K562 (cell line): ENCODE measurements at regions not wholly inside any gene's neighbourhood (a gene's known extent, or its start where the extent isn't known, plus 50 kb on each side); places are given as distances from the start of the nearest gene placed in this dataset.

ENCODE experiments used
- ATAC-seq: fragments of 200-7000 bp; cut with Tn5 transposase; 3 replicates; pipeline ENCODE4 v1.9.1; 2020; ENCODE audit warnings: moderate library complexity
- BruUV-seq: library from RNA; stranded (reverse); fragments of 400-500 nt; replicated peaks from 2 replicates; lab custom pipeline; 2021; lab: Mats Ljungman, UMichigan
- CTCF ChIA-PET: fragments of 300-600 bp; formaldehyde crosslinking; extraction: SDS; loops from one replicate; lab custom pipeline; 2021; ENCODE audit warnings: low intra/inter-chr PET ratio; lab: Yijun Ruan, JAX
- POLR2A ChIA-PET: fragments of 300-600, 350-650 bp; sonication (Branson Sonifier 250); formaldehyde crosslinking; extraction: SDS; loops from one replicate; lab custom pipeline; 2021; ENCODE audit warnings: antibody characterized with exemption, inconsistent platforms; lab: Yijun Ruan, JAX
- DNase-seq, 4 experiments: peaks; one replicate each; pipeline versions ENCODE4 v3.0.0 to v3.0.0-alpha.2; 2011 to 2018; ENCODE audit warnings: low spot score in 3 of 4, mixed read lengths in 3 of 4; ENCODE audit errors: extremely low read depth in 1 of 4
- FAIRE-seq: peaks from 2 replicates; lab custom pipeline; 2011; peaks lifted over from hg19 to GRCh38; lab: Jason Lieb, UNC
- H2AFZ ChIP-seq: 2 replicates; pipeline ENCODE4 v1.6.0; 2011; ENCODE audit warnings: low read depth, low read length, control low read depth, inconsistent platforms
- H3K27ac ChIP-seq: fragments of 200-600 bp; 3 replicates; pipeline ENCODE4 v1.8.0; 2011; ENCODE audit warnings: low read depth, mild to moderate bottlenecking, control low read depth, inconsistent platforms, low read length, moderate library complexity, mixed read lengths; ENCODE audit errors: extremely low read depth
- H3K27me3 ChIP-seq, 2 experiments: fragments of 300-600 bp in 1 of 2; 2 replicates in 1 of 2; 3 replicates in 1 of 2; pipeline versions ENCODE4 v1.6.0 to v1.8.0; 2011; ENCODE audit warnings: inconsistent platforms in 2 of 2, low read length in 2 of 2, mild to moderate bottlenecking in 1 of 2, mixed read lengths in 1 of 2, moderate library complexity in 1 of 2; ENCODE audit not compliant: control insufficient read depth in 2 of 2, insufficient read depth in 2 of 2
- H3K36me3 ChIP-seq: fragments of 300-600 bp; 3 replicates; pipeline ENCODE4 v1.8.0; 2011; ENCODE audit warnings: mild to moderate bottlenecking, low read length, inconsistent platforms; ENCODE audit not compliant: control insufficient read depth, insufficient read depth
- H3K4me1 ChIP-seq, 2 experiments: fragments of 200-600 bp in 1 of 2; replicated peaks in 1 of 2; 2 replicates in 1 of 2; 3 replicates in 1 of 2; pipeline versions ENCODE4 v1.5.1 to v1.8.0; 2011; ENCODE audit warnings: inconsistent platforms in 2 of 2, low read length in 2 of 2, mild to moderate bottlenecking in 1 of 2, mixed read lengths in 1 of 2, moderate library complexity in 1 of 2; ENCODE audit not compliant: control insufficient read depth in 2 of 2, insufficient read depth in 2 of 2
- H3K4me2 ChIP-seq: 2 replicates; pipeline ENCODE4 v1.6.1; 2011; ENCODE audit warnings: low read length, control low read depth, inconsistent platforms, mixed read lengths; ENCODE audit not compliant: insufficient read depth
- H3K4me3 ChIP-seq: fragments of 200-600 bp; sonication (generic), shearing (Covaris generic); 2 replicates; pipeline ENCODE4 v1.5.1; 2016; ENCODE audit warnings: control low read depth, inconsistent platforms
- H3K79me2 ChIP-seq: fragments of 200-600 bp; 3 replicates; pipeline ENCODE4 v1.8.0; 2011; ENCODE audit warnings: low read length, inconsistent platforms; ENCODE audit not compliant: control insufficient read depth, insufficient read depth
- H3K9ac ChIP-seq, 2 experiments: 2 replicates each; pipeline versions ENCODE4 v1.6.0 to v1.6.1; 2011; ENCODE audit warnings: low read depth in 2 of 2, low read length in 2 of 2, control low read depth in 1 of 2, inconsistent platforms in 1 of 2, mild to moderate bottlenecking in 1 of 2, mixed read lengths in 1 of 2; ENCODE audit not compliant: insufficient read depth in 1 of 2
- H3K9me1 ChIP-seq: one replicate; pipeline ENCODE4 v1.6.0; 2011; ENCODE audit warnings: inconsistent platforms, mild to moderate bottlenecking, low read length, moderate library complexity; ENCODE audit not compliant: control insufficient read depth, insufficient read depth
- H3K9me3 ChIP-seq: replicated peaks from 2 replicates; pipeline ENCODE4 v1.5.1; 2011; ENCODE audit warnings: low read depth, low read length, inconsistent platforms; ENCODE audit not compliant: control insufficient read depth, insufficient read depth
- H4K20me1 ChIP-seq: replicated peaks from 2 replicates; pipeline ENCODE4 v1.6.1; 2011; ENCODE audit warnings: low read length, inconsistent platforms, mixed read lengths; ENCODE audit not compliant: control insufficient read depth, insufficient read depth
- ARID4B ChIP-seq: sonication (generic); formaldehyde crosslinking; IDR thresholded peaks from 2 replicates; pipeline ENCODE4 v1.8.0; 2022; ENCODE audit warnings: mild to moderate bottlenecking, missing genetic modification reagents
- EGR1 ChIP-seq: fragments of 450-650 bp; conservative IDR thresholded peaks from 2 replicates; pipeline ENCODE4 v1.6.1; 2017; ENCODE audit warnings: mild to moderate bottlenecking
- MCM2 ChIP-seq: fragments of 450-650 bp; IDR thresholded peaks from 2 replicates; pipeline ENCODE4 v1.6.1; 2017; ENCODE audit warnings: low read depth, mild to moderate bottlenecking
- MNT ChIP-seq, 2 experiments: fragments of 450-650 bp; conservative IDR thresholded peaks; 2 replicates each; pipeline ENCODE4 v1.6.1; 2017; ENCODE audit warnings: mild to moderate bottlenecking in 2 of 2, moderate library complexity in 2 of 2
- PHF21A ChIP-seq: fragments of 450-650 bp; IDR thresholded peaks from 2 replicates; pipeline ENCODE4 v1.6.1; 2017; ENCODE audit warnings: low read depth, borderline replicate concordance
- SIRT6 ChIP-seq: IDR thresholded peaks from one replicate; pipeline ENCODE4 v1.6.1; 2012; ENCODE audit warnings: low read depth, mild to moderate bottlenecking, control low read depth, inconsistent platforms, low read length, moderate library complexity
- SP1 ChIP-seq: sonication (generic); formaldehyde crosslinking; IDR thresholded peaks from 2 replicates; pipeline ENCODE4 v1.8.1; 2022; ENCODE audit warnings: mild to moderate bottlenecking, missing genetic modification reagents
- STAT6 ChIP-seq: sonication (generic); formaldehyde crosslinking; IDR thresholded peaks from 2 replicates; pipeline ENCODE4 v1.8.1; 2023; ENCODE audit warnings: mild to moderate bottlenecking, missing genetic modification reagents
- ZNF277 ChIP-seq: fragments of 250-450 bp; sonication (Bioruptor Pico); IDR thresholded peaks from 2 replicates; pipeline ENCODE4 v1.8.0; 2022; ENCODE audit warnings: inconsistent platforms, mild to moderate bottlenecking, moderate library complexity, borderline replicate concordance
- ZNF699 ChIP-seq: fragments of 250-450 bp; sonication (Bioruptor Pico); IDR thresholded peaks from 2 replicates; pipeline ENCODE4 v1.8.0; 2021; ENCODE audit warnings: mild to moderate bottlenecking, moderate library complexity; ENCODE audit not compliant: insufficient replicate concordance
- WGBS: fragments of 100-300 bp; shearing (Covaris generic); methylation state at CpG from one replicate; pipeline ENCODE4 v1.1.6; 2016; ENCODE audit warnings: low coverage, mixed read lengths; ENCODE audit not compliant: insufficient coverage; ENCODE audit errors: missing lambda C conversion rate; 5-methylcytosine and 5-hydroxymethylcytosine counted together
- in situ Hi-C: fragments of 300-500 bp; cut with MboI; formaldehyde crosslinking; loops from 4 replicates; pipeline ENCODE4 v1.15.0; 2018; ENCODE audit warnings: inconsistent platforms, mixed read lengths
- intact Hi-C: fragments of 100-400 bp; cut with micrococcal nuclease; formaldehyde crosslinking; loops from 2 replicates; pipeline ENCODE4 v1.14.2; 2022

- no peaks in the 10 kb centered on the region for H3K9me3 ChIP-seq
- H2AFZ ChIP-seq: no peak overlapping the region
- no peaks in the 10 kb centered on the region for H3K79me2 ChIP-seq
- ChIA-PET CTCF (no interaction called here), POLR2A (no interaction called here)
- FAIRE-seq (no peak), ATAC-seq (no peak), DNase-seq (no peak)
- peaks cover 0 to 7% of the 10 kb centered on the region in 2 experiments; a peak in 2 of 5 replicates for H3K4me1 ChIP-seq
- 18% methylated on average over 1 of the region's 1 CpG for WGBS
- intact Hi-C loops (no loop called here), in situ Hi-C loops (no loop called here)
- no peak overlapping the region for H3K27ac ChIP-seq
- H3K4me2 ChIP-seq: no peak overlapping the region
- BruUV-seq: no TSS peak
- H3K36me3 ChIP-seq: no peaks in the 10 kb centered on the region
- no peaks in the 10 kb centered on the region for H4K20me1 ChIP-seq
- no peak overlapping the region for H3K9ac ChIP-seq
- H3K4me3 ChIP-seq: no peak overlapping the region
- H3K27me3 ChIP-seq: peaks cover 2 to 34% of the 10 kb centered on the region in 2 experiments; a peak in 2 of 5 replicates
- H3K9me1 ChIP-seq: no peaks in the 10 kb centered on the region
- TF ChIP-seq PHF21A (no peak), MCM2 (no peak), SIRT6 (no peak), ZNF277 (CRISPR knock-in tag) (no peak), SP1 (CRISPR knock-in tag) (no peak), STAT6 (no peak), EGR1 (no peak), MNT (conservative IDR thresholded peaks at IDR 0.05) (no peak), ZNF699 (CRISPR knock-in tag) (no peak), ARID4B (CRISPR knock-in tag) (no peak)
Measured at GRCh38 chr3:71921036-71921435, 136.1 kb upstream of the PROK2 start.
